Peyer's patch (tissue), 4 donors: ENCODE measurements at regions not wholly inside any gene's neighbourhood (a gene's known extent, or its start where the extent isn't known, plus 50 kb on each side); places are given as distances from the start of the nearest gene placed in this dataset.
A peak's percentile ranks its signal among the peaks of the same experiment; 100 is the strongest.

Source experiments
- DNase-seq, 3 donors: peaks; one replicate each; pipeline ENCODE4 v3.0.0-alpha.2; 2017 to 2019
- H3K27ac ChIP-seq, 4 donors: fragments of 200-600 bp; sonication (generic); one replicate each; pipeline ENCODE4 v1.5.1; 2016 to 2019
- H3K27me3 ChIP-seq, 2 donors: fragments of 200-600 bp; sonication (generic); one replicate each; pipeline ENCODE4 v1.5.1; 2019
- H3K36me3 ChIP-seq, 3 donors: fragments of 200-600 bp; sonication (generic); one replicate each; pipeline ENCODE4 v1.5.1; 2016 to 2019
- H3K4me1 ChIP-seq, 4 donors: fragments of 200-600 bp; sonication (generic); one replicate each; pipeline ENCODE4 v1.5.1; 2016 to 2019
- H3K4me3 ChIP-seq, 4 donors: fragments of 200-600 bp; sonication (generic); 1 replicate in 3 of 4; 2 replicates in 1 of 4; pipeline ENCODE4 v1.5.1; 2016 to 2019; ENCODE audit warnings: mild to moderate bottlenecking in 1 of 4
- H3K9me3 ChIP-seq, 4 donors: fragments of 200-600 bp; sonication (generic); one replicate each; pipeline ENCODE4 v1.5.1; 2016 to 2019; ENCODE audit warnings: mild to moderate bottlenecking in 1 of 4
- POLR2A ChIP-seq, 2 donors: fragments of 450-650 bp; IDR thresholded peaks; one replicate each; pipeline ENCODE4 v1.5.1; 2017; ENCODE audit warnings: antibody characterized with exemption in 2 of 2, mild to moderate bottlenecking in 2 of 2, moderate library complexity in 2 of 2
- TF ChIP-seq, protein P1 (sequence below), 6 experiments: fragments of 450-650 bp in 4 of 6; fragments of 200-600 bp in 2 of 6; sonication (generic) in 1 of 6; IDR thresholded peaks; one replicate each; pipeline ENCODE4 v1.5.1; 2017 to 2019; ENCODE audit warnings: antibody characterized with exemption in 6 of 6, mild to moderate bottlenecking in 3 of 6, moderate library complexity in 1 of 6

DNA sequence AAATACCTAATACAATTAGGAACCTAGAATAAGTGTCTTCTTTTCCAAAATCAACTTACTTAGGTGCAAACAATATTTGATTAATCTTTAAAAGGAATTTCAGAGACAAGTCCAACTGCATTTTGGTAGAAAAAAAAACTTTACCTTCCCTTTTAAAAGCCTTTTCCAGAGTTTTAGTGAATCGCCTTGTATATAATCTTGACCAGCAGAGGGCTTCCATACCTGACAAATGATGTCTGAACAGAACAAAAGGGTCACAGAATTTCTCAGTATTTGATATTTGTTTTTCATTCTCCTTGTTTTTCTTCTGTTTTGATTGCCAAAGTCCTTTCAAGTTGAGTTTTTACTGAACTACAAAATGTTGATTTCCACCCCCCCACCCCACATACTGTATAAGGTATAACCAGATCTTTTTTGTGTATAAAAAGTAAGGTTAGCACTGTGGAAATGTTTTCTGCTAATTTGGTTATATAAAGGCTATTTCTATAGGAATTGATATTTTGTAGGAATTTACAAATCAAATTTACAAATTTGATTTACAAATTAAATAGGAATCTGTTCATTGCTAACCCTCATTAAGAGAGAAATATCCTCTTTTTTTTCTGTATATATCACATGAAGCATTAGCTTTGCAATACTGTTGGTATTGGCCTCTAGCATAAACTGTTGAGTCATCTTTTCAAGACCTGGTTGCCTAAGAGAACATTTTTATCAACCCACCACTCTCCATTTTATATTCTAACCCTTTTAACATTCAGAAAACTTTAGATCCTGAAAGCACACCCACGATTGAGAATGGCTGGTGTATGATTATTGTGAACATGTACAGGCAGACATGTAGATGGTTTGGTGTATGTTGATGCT, 464.1 kb upstream of the RARB start:
- no peaks in the 10 kb centered on the region for H3K27me3 ChIP-seq
- no peak overlapping the region for H3K27ac ChIP-seq
- no peak overlapping the region for H3K4me3 ChIP-seq
- no peaks in the 10 kb centered on the region for H3K9me3 ChIP-seq
- DNase-seq, result no peak
- no peaks in the 10 kb centered on the region for H3K36me3 ChIP-seq
- H3K4me1 ChIP-seq, result no peaks in the 10 kb centered on the region
- TF ChIP-seq, protein P1, sequence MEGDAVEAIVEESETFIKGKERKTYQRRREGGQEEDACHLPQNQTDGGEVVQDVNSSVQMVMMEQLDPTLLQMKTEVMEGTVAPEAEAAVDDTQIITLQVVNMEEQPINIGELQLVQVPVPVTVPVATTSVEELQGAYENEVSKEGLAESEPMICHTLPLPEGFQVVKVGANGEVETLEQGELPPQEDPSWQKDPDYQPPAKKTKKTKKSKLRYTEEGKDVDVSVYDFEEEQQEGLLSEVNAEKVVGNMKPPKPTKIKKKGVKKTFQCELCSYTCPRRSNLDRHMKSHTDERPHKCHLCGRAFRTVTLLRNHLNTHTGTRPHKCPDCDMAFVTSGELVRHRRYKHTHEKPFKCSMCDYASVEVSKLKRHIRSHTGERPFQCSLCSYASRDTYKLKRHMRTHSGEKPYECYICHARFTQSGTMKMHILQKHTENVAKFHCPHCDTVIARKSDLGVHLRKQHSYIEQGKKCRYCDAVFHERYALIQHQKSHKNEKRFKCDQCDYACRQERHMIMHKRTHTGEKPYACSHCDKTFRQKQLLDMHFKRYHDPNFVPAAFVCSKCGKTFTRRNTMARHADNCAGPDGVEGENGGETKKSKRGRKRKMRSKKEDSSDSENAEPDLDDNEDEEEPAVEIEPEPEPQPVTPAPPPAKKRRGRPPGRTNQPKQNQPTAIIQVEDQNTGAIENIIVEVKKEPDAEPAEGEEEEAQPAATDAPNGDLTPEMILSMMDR (IDR thresholded peaks at IDR 0.05), result peak in 3 of 6 experiments; percentile 32 to 38 (median 35)
- TF ChIP-seq POLR2A (IDR thresholded peaks at IDR 0.05), result no peak

DNA sequence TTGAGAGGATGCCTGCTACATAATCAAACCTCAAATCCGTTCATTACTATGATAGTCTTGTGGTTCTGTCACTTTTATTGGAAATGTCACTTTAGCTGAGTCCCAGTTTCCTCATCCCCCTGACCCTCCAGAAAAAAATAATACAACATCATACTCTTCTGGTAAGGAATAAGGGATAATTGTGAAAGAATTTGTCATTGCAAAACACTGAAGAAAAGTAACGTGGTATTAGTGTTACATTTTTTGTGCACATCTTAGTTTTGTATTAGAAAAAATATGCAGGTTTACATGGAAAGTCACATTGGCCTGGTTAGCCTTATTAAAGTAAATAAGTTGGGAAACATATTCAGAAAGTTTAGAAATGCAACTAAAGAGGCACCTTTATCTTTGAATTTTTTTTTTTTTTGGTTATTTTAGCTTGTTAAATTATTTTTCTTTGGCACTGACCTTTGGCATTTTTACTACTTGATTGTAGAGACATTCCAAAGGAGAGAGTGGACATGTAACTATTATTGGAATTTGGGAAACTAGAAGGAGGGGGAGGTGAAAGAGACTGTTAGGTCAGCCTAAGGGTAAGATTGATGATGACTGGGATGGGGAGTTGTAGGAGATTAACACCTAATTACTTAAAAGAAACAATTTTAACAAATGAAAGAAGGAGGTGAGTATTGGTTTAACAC, 462.2 kb upstream of the RARB start:
- no peak overlapping the region for H3K27ac ChIP-seq
- no peaks in the 10 kb centered on the region for H3K36me3 ChIP-seq
- no peak for TF ChIP-seq POLR2A (IDR thresholded peaks at IDR 0.05)
- TF ChIP-seq, protein P1 (IDR thresholded peaks at IDR 0.05), result no peak
- H3K4me1 ChIP-seq, result no peaks in the 10 kb centered on the region
- H3K4me3 ChIP-seq, result no peak overlapping the region
- DNase-seq, result no peak
- H3K9me3 ChIP-seq, result no peaks in the 10 kb centered on the region
- no peaks in the 10 kb centered on the region for H3K27me3 ChIP-seq

DNA sequence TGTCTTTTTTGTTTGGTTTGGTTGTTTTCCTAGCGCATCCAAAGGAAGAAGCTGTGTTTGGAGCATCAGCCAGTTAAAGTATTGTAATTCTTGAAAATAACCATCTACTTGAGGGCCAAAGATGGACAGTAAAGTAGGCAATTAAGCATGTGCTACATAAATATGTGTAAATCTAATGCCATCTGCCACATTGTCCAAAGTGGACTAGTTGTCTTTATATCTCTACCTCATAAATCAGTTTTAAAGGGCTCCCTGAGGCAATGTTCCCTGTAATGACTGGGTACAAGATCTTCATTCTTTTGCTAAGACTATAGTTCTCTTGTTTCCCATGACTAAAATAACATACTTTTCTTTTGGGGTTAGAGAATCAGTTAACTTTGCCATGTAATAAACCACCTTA, 460.0 kb upstream of the RARB start:
- H3K4me1 ChIP-seq, result no peaks in the 10 kb centered on the region
- TF ChIP-seq, protein P1 (IDR thresholded peaks at IDR 0.05), result no peak
- TF ChIP-seq POLR2A (IDR thresholded peaks at IDR 0.05), result no peak
- no peaks in the 10 kb centered on the region for H3K27me3 ChIP-seq
- no peak overlapping the region for H3K4me3 ChIP-seq
- no peaks in the 10 kb centered on the region for H3K9me3 ChIP-seq
- no peak overlapping the region for H3K27ac ChIP-seq
- H3K36me3 ChIP-seq, result no peaks in the 10 kb centered on the region
- no peak for DNase-seq

DNA sequence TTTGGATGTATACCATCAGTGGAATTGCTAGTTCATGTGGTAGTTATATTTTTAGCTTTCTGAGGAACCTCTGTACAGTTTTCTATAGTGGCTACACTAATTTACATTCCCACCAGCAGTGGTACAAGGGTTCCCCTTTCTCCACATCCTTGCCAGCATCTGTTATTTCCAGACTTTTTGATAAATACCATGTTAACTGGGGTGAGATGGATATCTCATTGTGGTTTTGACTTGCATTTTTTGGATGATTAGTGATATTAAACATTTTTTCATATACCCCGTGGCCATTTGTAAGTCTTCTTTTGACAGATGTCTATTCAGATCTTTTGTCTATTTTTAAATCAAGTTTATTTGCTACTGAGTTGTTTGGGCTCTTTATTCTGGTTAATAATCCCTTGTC, 455.6 kb upstream of the RARB start:
- Histone ChIP-seq H3K4me3 (no peak overlapping the region), H3K27me3 (no peaks in the 10 kb centered on the region), H3K27ac (no peak overlapping the region), H3K36me3 (no peaks in the 10 kb centered on the region), H3K4me1 (no peaks in the 10 kb centered on the region), H3K9me3 (no peaks in the 10 kb centered on the region)
- TF ChIP-seq POLR2A (IDR thresholded peaks at IDR 0.05), result no peak
- TF ChIP-seq, protein P1 (IDR thresholded peaks at IDR 0.05), result no peak
- DNase-seq, result no peak

DNA sequence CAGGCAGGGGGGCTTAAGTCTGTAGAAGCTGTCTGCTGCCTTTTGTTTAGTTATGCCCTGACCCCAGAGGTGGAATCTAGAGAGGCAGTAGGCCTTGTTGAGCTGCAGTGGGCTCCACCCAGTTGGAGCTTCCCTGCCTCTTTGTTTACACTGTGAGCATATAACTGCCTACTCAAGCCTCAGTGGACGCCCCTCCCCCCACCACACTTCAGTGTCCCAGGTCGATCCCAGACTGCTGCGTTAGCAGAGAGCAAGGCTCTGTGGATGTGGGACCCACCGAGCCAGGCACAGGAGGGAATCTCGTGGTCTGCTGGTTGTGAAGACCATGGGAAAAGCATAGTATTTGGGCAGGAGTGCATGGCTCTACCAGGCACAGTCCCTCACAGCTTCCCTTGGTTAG, 446.8 kb upstream of the RARB start:
- Histone ChIP-seq H3K9me3 (no peaks in the 10 kb centered on the region), H3K36me3 (no peaks in the 10 kb centered on the region), H3K4me3 (no peak overlapping the region), H3K27ac (no peak overlapping the region), H3K27me3 (no peaks in the 10 kb centered on the region), H3K4me1 (no peaks in the 10 kb centered on the region)
- TF ChIP-seq POLR2A (IDR thresholded peaks at IDR 0.05), result no peak
- TF ChIP-seq, protein P1 (IDR thresholded peaks at IDR 0.05), result no peak
- DNase-seq, result no peak
